Mesothelial cell of epicardium (in vitro differentiated cells): ENCODE measurements at regions not wholly inside any gene's neighbourhood (a gene's known extent, or its start where the extent isn't known, plus 50 kb on each side); places are given as distances from the start of the nearest gene placed in this dataset.

Experiments
- DNase-seq, 2 experiments: peaks; one replicate each; pipeline ENCODE4 v3.0.0; 2021; ENCODE audit warnings: low spot score in 2 of 2; ENCODE audit not compliant: unreplicated experiment in 2 of 2
- H3K27ac Mint-ChIP-seq: 2 replicates; pipeline ENCODE4 v1.8.0; 2021; ENCODE audit warnings: mixed read lengths
- H3K27me3 Mint-ChIP-seq: 2 replicates; pipeline ENCODE4 v1.8.0; 2021; ENCODE audit warnings: low read depth, mixed read lengths
- H3K36me3 Mint-ChIP-seq: 2 replicates; pipeline ENCODE4 v1.8.0; 2021; ENCODE audit warnings: mixed read lengths
- H3K4me1 Mint-ChIP-seq: 2 replicates; pipeline ENCODE4 v1.8.0; 2021; ENCODE audit warnings: mixed read lengths
- H3K4me3 Mint-ChIP-seq: 2 replicates; pipeline ENCODE4 v1.8.0; 2021; ENCODE audit warnings: mild to moderate bottlenecking, moderate library complexity, mixed read lengths
- H3K9me3 Mint-ChIP-seq: 2 replicates; pipeline ENCODE4 v1.8.0; 2021; ENCODE audit warnings: mixed read lengths
- CTCF ChIP-seq: fragments of 200-600 bp; sonication (generic); IDR thresholded peaks from one replicate; pipeline ENCODE4 v1.5.0; 2021; ENCODE audit warnings: antibody characterized with exemption; ENCODE audit not compliant: unreplicated experiment

- no peak overlapping the region for H3K4me3 Mint-ChIP-seq
- no peak for TF ChIP-seq CTCF
- H3K4me1 Mint-ChIP-seq: peaks cover 20% of the 10 kb centered on the region
- DNase-seq: no peak
- H3K27ac Mint-ChIP-seq: no peak overlapping the region
- peaks cover 8% of the 10 kb centered on the region for H3K27me3 Mint-ChIP-seq
- no peaks in the 10 kb centered on the region for H3K36me3 Mint-ChIP-seq
- H3K9me3 Mint-ChIP-seq: no peaks in the 10 kb centered on the region
Observed at GRCh38 chr15:91473894-91474545, 374.0 kb downstream of the SV2B start.

GRCh38 chr15:91476861-91477260 lies 376.6 kb upstream of the SLCO3A1 start:
- no peak for DNase-seq
- peaks cover 3% of the 10 kb centered on the region for H3K27me3 Mint-ChIP-seq
- no peak for TF ChIP-seq CTCF
- no peak overlapping the region for H3K4me3 Mint-ChIP-seq
- no peak overlapping the region for H3K27ac Mint-ChIP-seq
- H3K36me3 Mint-ChIP-seq: no peaks in the 10 kb centered on the region
- peaks cover 15% of the 10 kb centered on the region for H3K4me1 Mint-ChIP-seq
- H3K9me3 Mint-ChIP-seq: no peaks in the 10 kb centered on the region

GRCh38 chr15:91478717-91479191 lies 374.8 kb upstream of the SLCO3A1 start:
- DNase-seq: no peak
- Mint-ChIP-seq H3K27ac (no peak overlapping the region), H3K4me1 (peaks cover 10% of the 10 kb centered on the region), H3K9me3 (peaks cover 6% of the 10 kb centered on the region), H3K36me3 (no peaks in the 10 kb centered on the region), H3K27me3 (peaks cover 4% of the 10 kb centered on the region), H3K4me3 (no peak overlapping the region)
- TF ChIP-seq CTCF: no peak

GRCh38 chr15:91480426-91480825 lies 373.1 kb upstream of the SLCO3A1 start:
- Mint-ChIP-seq H3K4me3 (no peak overlapping the region), H3K27ac (no peak overlapping the region), H3K9me3 (peaks cover 6% of the 10 kb centered on the region), H3K27me3 (peaks cover 9% of the 10 kb centered on the region), H3K36me3 (no peaks in the 10 kb centered on the region), H3K4me1 (peaks cover 7% of the 10 kb centered on the region)
- no peak for TF ChIP-seq CTCF
- DNase-seq: no peak

GRCh38 chr15:91482799-91483198 lies 370.7 kb upstream of the SLCO3A1 start:
- TF ChIP-seq CTCF: no peak
- Mint-ChIP-seq H3K4me1 (peaks cover 7% of the 10 kb centered on the region), H3K9me3 (peaks cover 6% of the 10 kb centered on the region), H3K36me3 (no peaks in the 10 kb centered on the region), H3K27ac (no peak overlapping the region), H3K27me3 (peaks cover 11% of the 10 kb centered on the region), H3K4me3 (no peak overlapping the region)
- DNase-seq: no peak
